ENCODE measurements at regions not wholly inside any gene's neighbourhood (a gene's known extent, or its start where the extent isn't known, plus 50 kb on each side); places are given as distances from the start of the nearest gene placed in this dataset.

- no peak for DNase-seq (ENCODE audit: low read depth, low spot score)
Observed at GRCh38 chr6:166842607-166843006, 113.7 kb downstream of the RNASET2 start.

GRCh38 chr6:166841216-166841615 is 115.1 kb downstream of the RNASET2 start:
- no peak for DNase-seq (ENCODE audit: low read depth, low spot score)

GRCh38 chr6:166839569-166839968 is 116.8 kb downstream of the RNASET2 start:
- no peak for DNase-seq (ENCODE audit: low read depth, low spot score)

GRCh38 chr6:166838987-166839386 is 117.4 kb downstream of the RNASET2 start:
- DNase-seq (ENCODE audit: low read depth, low spot score): no peak

DNA sequence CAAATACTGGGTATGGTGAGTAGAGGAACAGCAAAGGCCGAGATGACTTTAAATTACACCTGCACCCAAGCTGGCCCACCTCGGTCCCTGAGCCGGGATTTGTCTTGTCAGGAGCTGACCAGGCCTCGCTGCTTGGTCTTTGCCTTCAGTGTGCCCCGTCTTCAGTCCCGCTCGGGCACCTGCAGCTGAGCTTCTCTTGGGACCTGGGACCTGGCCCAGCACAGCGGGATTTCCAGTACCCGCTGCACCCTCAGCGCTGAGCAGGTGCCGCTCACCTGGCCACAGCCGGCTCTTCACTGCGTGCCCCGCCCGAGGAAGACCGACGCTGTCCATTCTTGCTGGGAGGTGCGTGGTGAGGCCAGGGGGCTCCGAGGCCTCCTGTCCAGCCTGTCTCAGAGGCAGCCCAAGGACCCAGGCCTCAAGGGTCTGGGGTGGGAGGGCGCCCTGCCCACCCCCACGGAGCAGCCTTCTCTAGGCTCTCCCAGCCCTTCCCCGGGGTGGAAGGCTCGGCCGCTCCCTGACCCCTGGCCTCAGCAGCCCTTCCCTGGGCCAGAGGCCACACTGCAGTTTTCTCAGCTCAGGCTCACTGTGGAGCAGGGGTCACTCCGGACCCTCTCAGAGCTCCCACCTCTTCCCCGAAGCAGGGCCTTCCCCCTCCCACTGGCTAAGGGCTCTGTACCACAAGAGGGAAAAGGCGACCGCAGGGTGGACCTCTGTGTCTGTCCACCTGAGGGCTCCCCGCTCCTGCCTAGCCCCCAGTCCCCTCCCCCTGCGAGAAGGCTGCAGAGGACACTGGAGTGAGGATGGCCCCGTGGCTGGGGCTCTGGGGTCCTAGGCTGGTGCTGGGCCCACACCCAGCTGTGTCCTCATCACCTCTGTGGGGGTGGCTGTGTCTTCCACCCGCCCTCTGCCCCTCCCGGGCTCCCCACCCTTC is 119.3 kb downstream of the RNASET2 start:
- DNase-seq (ENCODE audit: low read depth, low spot score): no peak

GRCh38 chr6:166834049-166834448 is 122.3 kb downstream of the RNASET2 start:
- DNase-seq (ENCODE audit: low read depth, low spot score): no peak

DNA sequence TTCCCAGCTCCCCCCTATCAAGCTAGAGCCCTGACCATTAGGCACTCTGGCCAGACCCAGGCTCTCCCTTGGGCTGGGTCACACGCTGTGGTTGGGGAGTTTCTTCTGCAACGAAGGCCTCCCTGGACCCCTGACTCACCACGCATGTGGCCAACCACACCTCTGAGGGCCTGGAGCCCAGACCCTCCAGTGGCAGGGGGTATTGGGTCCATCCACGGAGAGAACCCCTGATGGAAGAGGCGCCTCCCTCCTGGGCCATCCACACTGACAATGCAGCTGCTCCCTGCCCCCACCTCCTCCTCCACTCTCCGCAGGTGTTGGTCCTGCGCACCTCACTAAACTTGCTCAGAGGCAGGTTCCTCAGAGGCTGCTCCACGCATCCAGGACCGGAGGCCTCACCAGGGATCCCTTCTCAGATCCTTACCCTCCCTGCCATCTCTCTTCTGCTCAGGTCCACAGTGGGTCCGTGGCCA is 125.4 kb downstream of the RNASET2 start:
- no peak for DNase-seq (ENCODE audit: low read depth, low spot score)

DNA sequence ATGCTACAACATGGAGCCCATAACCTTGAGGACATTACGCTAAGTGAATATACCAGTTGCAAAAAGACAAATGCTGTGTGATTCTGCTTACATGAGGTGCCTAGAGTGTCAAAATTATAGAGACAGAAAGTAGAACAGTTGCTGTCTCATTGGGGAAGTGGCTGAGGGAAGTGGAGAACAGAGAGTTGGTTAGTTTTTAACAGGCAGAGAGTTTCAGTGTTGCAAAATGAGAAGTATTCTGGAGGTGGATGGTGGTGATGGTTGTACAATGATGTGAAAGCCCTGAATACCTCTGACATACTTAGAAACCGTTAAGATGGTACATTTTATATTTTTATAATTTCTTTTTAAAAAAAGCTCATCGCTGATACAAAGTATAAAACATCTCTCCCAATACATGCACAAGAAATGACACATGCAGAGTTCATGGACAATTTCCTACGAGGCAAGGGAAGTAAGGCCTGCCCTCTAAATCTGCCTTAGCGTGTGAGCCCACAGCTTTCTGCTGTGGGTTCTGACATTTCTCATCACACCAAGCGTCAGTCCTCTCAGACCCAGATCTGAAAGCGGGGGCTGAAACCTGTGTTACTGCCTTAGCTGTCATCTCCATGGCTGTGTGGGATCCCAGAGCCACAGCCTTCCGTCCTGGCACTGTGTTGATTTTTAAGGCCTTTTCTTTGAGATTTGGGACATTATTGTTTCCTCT is 126.0 kb downstream of the RNASET2 start:
- DNase-seq (ENCODE audit: low read depth, low spot score): no peak

- peak; percentile 15 for DNase-seq (ENCODE audit: low read depth, low spot score)
Observed at GRCh38 chr6:166826264-166826663, 130.1 kb downstream of the RNASET2 start.

DNA sequence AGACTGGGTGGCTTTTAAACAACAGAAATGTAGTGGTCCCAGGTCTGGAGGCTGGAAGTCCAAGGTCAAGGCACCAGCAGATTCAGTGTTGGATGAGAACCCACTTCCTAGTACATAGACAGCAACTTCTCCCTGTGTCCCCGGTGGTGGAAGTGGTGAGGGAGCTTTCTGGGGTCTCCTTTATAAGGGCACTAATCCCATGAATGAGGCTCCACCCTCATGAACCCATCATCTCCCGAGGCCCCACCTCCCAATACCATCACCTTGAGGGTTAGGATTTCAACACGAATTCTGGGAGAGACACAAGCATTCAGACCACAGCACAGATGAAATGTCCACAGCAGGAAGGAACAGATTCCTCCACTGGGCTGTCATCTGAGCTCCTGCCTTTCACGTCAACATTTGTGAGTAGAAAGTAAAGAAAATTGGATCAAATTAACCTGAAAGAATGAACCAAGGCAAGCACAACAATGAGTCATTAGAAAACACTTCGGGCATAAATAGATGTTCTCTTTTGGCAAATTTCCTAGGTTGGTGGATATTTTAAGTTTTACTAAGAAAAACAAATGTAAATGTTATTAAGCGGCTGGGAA is 130.7 kb downstream of the RNASET2 start:
- peak; percentile 75 for DNase-seq (ENCODE audit: low read depth, low spot score)

DNA sequence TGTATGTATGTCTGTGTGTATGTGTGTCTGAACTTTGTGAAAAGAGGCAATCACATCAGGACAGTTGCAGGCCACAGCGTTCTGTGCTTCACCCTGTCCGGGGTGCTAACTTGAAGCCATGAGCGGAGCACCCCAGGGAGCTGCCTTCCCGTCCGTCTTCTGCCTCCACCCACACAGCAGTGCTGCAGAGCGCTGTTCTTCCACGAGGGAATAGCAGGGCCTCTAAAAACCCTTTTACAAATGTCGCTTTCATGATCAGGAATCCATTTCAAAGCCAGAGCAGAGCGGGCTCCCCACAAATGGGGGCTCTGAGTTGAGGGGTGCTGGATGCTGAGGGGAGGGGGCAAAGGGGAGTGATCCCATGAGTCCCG is 131.5 kb downstream of the RNASET2 start:
- DNase-seq (ENCODE audit: low read depth, low spot score): no peak

DNA sequence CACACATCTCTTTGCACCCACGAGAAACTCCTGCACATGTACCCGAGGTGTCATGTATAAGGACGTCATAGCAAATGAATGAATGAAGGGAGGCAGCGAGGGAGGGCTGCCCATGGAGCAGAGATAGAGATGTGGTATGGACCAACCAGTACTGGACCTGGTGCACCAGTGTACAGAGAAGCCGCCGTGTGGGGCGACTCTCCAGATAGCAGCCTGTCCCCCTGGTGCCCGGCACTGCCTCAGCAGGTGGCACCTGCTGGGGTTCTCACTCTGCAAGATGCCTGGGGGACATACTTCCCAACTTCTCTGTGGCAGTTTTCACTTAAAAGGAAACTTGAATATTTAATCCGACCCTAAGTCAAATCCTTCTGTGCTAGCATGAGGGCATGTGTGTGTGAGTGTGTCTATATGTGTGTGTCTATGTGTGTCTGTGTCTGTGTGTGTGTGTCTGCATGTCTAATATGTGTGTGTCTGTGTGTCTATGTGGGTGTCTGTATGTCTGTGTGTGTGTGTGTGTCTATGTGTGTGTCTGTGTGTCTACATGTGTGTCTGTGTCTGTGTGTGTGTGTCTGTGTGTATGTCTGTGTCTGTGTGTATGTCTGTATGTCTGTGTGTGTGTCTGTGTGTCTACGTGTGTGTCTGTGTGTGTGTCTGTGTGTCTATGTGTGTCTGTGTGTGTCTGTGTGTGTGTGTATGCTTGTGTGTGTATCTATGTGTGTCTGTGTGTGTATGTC is 132.0 kb downstream of the RNASET2 start:
- no peak for DNase-seq (ENCODE audit: low read depth, low spot score)

DNA sequence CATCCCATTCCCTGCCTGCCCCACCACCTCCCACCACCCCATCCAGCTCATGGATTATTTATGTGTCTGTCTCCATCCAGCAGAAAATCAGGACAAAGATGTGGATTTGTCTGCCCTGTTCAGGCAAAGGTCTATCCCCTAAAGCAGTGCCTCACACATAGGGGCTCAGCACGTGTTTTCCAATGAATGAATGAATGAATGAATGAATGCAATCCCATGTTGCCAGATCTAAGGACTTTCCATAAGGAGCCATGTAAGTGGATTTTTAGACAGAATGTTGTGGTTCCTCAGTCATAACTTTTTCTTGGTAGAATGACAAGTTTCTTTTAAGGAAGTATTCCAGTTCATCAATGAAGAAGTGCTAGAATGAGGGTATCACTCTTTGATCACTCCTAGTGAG is 133.7 kb downstream of the RNASET2 start:
- no peak for DNase-seq (ENCODE audit: low read depth, low spot score)

DNA sequence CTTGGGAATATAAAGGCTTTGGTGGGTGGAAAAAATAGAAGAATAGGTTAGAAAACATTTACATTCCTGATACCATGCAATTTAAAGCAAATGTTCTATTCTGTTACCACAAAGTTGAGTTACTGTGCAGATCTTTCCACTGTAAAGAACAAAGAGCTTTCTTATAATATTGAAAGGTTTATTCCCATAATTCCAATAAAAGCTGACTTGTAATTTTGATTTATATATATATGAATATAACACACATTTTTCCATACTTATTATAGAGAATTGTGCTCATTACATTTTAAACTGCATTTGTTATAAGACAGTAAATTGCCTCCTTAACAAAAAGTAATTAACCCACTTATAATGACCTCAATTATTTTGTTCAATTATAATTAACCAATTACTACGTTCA is 135.9 kb downstream of the RNASET2 start:
- no peak for DNase-seq (ENCODE audit: low read depth, low spot score)

DNA sequence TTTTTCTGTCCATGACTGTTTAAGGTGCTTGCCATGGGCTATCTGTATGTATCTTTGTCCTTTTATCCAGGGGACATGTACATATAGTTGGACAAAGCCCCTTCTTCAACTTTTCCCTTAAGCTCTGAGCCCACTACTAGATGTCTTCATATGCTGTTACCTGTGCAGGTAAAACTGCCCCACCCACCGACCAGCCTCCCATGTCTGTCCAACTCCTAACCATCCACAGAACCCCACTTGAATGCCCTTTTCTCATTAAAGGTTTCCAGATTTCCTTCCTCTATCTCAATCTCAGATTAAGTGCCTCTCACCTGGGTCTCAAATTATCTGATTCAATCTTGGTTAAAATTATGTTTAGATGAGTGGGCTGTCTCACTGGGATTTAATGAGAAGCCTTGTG is 136.3 kb downstream of the RNASET2 start:
- DNase-seq (ENCODE audit: low read depth, low spot score): no peak

DNA sequence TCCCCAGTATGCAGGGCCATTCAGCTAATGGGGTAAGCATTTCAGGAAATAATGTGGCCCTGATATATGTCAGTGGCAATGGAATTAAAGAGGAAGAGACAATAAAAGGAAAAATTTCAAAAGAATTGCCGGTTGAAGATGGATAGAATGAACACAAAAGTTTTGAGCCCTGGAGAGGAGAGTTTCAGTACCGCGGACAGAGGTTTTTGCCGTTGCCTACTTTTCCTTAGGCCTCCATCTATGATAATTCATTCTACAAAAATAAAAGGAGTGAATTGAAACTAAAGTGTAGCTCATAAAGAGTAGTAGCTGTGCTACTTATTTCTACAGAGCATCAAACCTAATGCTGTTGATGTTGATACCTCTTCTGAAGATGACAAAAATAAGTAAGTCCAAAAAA is 140.7 kb downstream of the RNASET2 start:
- DNase-seq (ENCODE audit: low read depth, low spot score): peak; percentile 53

- no peak for DNase-seq (ENCODE audit: low read depth, low spot score)
Observed at GRCh38 chr6:166814390-166814789, 142.0 kb downstream of the RNASET2 start.

GRCh38 chr6:166813461-166813860 is 142.9 kb downstream of the RNASET2 start:
- no peak for DNase-seq (ENCODE audit: low read depth, low spot score)

DNA sequence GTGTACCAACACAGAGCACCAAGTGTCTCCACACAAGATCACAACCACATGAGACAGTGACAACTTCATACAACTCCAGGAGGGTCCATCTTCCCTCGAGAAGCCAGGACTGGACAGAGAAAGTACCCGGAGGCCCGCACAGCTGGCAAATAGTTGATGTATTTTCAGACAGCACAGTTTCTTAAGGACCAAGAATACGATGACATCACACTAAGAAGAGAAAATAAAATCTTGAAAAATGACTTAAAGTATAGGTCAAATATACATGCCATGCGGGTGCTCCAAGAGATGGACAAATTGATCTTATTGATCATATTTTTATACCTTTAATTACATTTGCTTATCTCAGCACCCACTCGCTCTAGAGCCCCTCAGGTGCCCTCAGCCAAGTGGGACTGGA is 145.5 kb downstream of the RNASET2 start:
- DNase-seq (ENCODE audit: low read depth, low spot score): no peak

GRCh38 chr6:166809721-166810120 is 146.6 kb downstream of the RNASET2 start:
- DNase-seq (ENCODE audit: low read depth, low spot score): no peak

DNA sequence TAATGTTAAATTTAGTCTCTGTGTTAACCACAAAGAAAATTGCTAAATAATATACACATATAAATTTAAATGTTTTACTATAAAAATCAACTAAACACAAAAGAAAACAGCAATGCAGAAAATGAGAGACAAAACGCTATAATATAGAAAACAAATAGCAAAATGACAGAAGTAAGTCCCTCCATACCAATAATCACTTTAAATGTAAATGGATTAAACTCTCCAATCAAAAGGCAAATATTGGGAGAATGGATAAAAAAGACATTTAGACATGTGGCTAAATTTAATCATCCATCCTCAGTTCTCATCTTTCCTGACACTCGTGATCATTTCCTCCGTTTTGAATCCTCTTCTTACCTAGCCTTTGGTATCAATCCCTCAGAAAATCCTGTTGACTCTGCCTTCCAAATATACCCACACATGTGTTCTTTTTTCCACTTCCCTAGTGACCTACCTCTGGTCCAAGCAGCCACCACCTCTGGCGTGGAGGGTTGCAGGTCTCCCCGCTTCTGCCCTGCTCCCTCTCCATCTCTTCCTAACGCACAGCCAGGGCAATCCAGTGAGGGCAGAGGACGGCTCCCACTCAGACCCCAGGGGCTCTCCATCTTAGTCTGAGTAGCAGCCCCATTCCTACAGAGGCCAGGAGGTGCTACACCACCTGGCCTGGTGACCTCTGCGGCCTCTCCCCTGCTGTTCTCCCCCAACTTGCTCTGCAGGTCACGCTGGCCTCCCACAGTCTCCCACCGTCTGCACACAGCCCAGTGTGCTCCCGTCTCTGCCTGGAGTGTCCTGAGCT is 149.2 kb downstream of the RNASET2 start:
- DNase-seq (ENCODE audit: low read depth, low spot score): no peak

Measured in astrocyte of the hippocampus (primary cell).